ENCODE measurements at regions not wholly inside any gene's neighbourhood (a gene's known extent, or its start where the extent isn't known, plus 50 kb on each side); places are given as distances from the start of the nearest gene placed in this dataset.
"Not testable (repeated sequence)": the region's sequence is repeated elsewhere in the genome, so short reads cannot be mapped to it uniquely, and the experiment has no call there.

- H3K27ac ChIP-seq (ENCODE audit: low read length), result no peak overlapping the region
- no peaks in the 10 kb centered on the region for H3K4me1 ChIP-seq (ENCODE audit: insufficient read depth, low read length)
- peaks cover 3% of the 10 kb centered on the region; the same call in 1 of the 2 replicates for H3K9me3 ChIP-seq (ENCODE audit: insufficient read depth, low read depth, low read length)
- no peak overlapping the region for H3K4me3 ChIP-seq (ENCODE audit: low read length)
- H3K27me3 ChIP-seq (ENCODE audit: insufficient read depth, low read length), result no peaks in the 10 kb centered on the region
- H3K9ac ChIP-seq (ENCODE audit: low read depth, low read length), result no peak overlapping the region
- H3K36me3 ChIP-seq (ENCODE audit: insufficient read depth, low read depth, low read length), result no peaks in the 10 kb centered on the region
Measured at GRCh38 chr12:126040307-126040706, 975.1 kb downstream of the AACS start.

- Histone ChIP-seq H3K4me1 (ENCODE audit: insufficient read depth, low read length) (no peaks in the 10 kb centered on the region), H3K9me3 (ENCODE audit: insufficient read depth, low read depth, low read length) (peaks cover 3% of the 10 kb centered on the region; the same call in 1 of the 2 replicates), H3K9ac (ENCODE audit: low read depth, low read length) (no peak overlapping the region), H3K4me3 (ENCODE audit: low read length) (no peak overlapping the region), H3K27me3 (ENCODE audit: insufficient read depth, low read length) (no peaks in the 10 kb centered on the region), H3K36me3 (ENCODE audit: insufficient read depth, low read depth, low read length) (no peaks in the 10 kb centered on the region), H3K27ac (ENCODE audit: low read length) (no peak overlapping the region)
Measured at GRCh38 chr12:126042286-126042685, 977.1 kb downstream of the AACS start.

GRCh38 chr12:126049501-126049900, 984.3 kb downstream of the AACS start:
- H3K27ac ChIP-seq (ENCODE audit: low read length); H3K36me3 ChIP-seq (ENCODE audit: insufficient read depth, low read depth, low read length); H3K4me1 ChIP-seq (ENCODE audit: insufficient read depth, low read length); H3K9ac ChIP-seq (ENCODE audit: low read depth, low read length); H3K9me3 ChIP-seq (ENCODE audit: insufficient read depth, low read depth, low read length); H3K4me3 ChIP-seq (ENCODE audit: low read length); H3K27me3 ChIP-seq (ENCODE audit: insufficient read depth, low read length): not testable (repeated sequence)

GRCh38 chr12:126051611-126052107, 986.4 kb downstream of the AACS start:
- Histone ChIP-seq H3K9me3 (ENCODE audit: insufficient read depth, low read depth, low read length) (no peaks in the 10 kb centered on the region), H3K36me3 (ENCODE audit: insufficient read depth, low read depth, low read length) (no peaks in the 10 kb centered on the region), H3K27me3 (ENCODE audit: insufficient read depth, low read length) (no peaks in the 10 kb centered on the region), H3K4me3 (ENCODE audit: low read length) (no peak overlapping the region), H3K27ac (ENCODE audit: low read length) (no peak overlapping the region), H3K4me1 (ENCODE audit: insufficient read depth, low read length) (no peaks in the 10 kb centered on the region), H3K9ac (ENCODE audit: low read depth, low read length) (no peak overlapping the region)

- Histone ChIP-seq H3K27me3 (ENCODE audit: insufficient read depth, low read length) (no peaks in the 10 kb centered on the region), H3K9me3 (ENCODE audit: insufficient read depth, low read depth, low read length) (no peaks in the 10 kb centered on the region), H3K36me3 (ENCODE audit: insufficient read depth, low read depth, low read length) (no peaks in the 10 kb centered on the region), H3K4me3 (ENCODE audit: low read length) (no peak overlapping the region), H3K9ac (ENCODE audit: low read depth, low read length) (no peak overlapping the region), H3K27ac (ENCODE audit: low read length) (no peak overlapping the region), H3K4me1 (ENCODE audit: insufficient read depth, low read length) (no peaks in the 10 kb centered on the region)
Measured at GRCh38 chr12:126055521-126055920, 990.3 kb downstream of the AACS start.

- Histone ChIP-seq H3K27ac (ENCODE audit: low read length) (no peak overlapping the region), H3K4me3 (ENCODE audit: low read length) (no peak overlapping the region), H3K36me3 (ENCODE audit: insufficient read depth, low read depth, low read length) (no peaks in the 10 kb centered on the region), H3K9ac (ENCODE audit: low read depth, low read length) (no peak overlapping the region), H3K27me3 (ENCODE audit: insufficient read depth, low read length) (no peaks in the 10 kb centered on the region), H3K9me3 (ENCODE audit: insufficient read depth, low read depth, low read length) (peaks cover 6% of the 10 kb centered on the region; the same call in 1 of the 2 replicates), H3K4me1 (ENCODE audit: insufficient read depth, low read length) (no peaks in the 10 kb centered on the region)
Measured at GRCh38 chr12:126061777-126062176, 996.5 kb downstream of the AACS start.

GRCh38 chr12:126064028-126064427, 998.8 kb downstream of the AACS start:
- Histone ChIP-seq H3K27me3 (ENCODE audit: insufficient read depth, low read length) (no peaks in the 10 kb centered on the region), H3K4me3 (ENCODE audit: low read length) (no peak overlapping the region), H3K4me1 (ENCODE audit: insufficient read depth, low read length) (no peaks in the 10 kb centered on the region), H3K9ac (ENCODE audit: low read depth, low read length) (no peak overlapping the region), H3K27ac (ENCODE audit: low read length) (no peak overlapping the region), H3K9me3 (ENCODE audit: insufficient read depth, low read depth, low read length) (peaks cover 6% of the 10 kb centered on the region; the same call in 1 of the 2 replicates), H3K36me3 (ENCODE audit: insufficient read depth, low read depth, low read length) (no peaks in the 10 kb centered on the region)

- Histone ChIP-seq H3K9ac (ENCODE audit: low read depth, low read length) (no peak overlapping the region), H3K27ac (ENCODE audit: low read length) (no peak overlapping the region), H3K36me3 (ENCODE audit: insufficient read depth, low read depth, low read length) (no peaks in the 10 kb centered on the region), H3K9me3 (ENCODE audit: insufficient read depth, low read depth, low read length) (peaks cover 27% of the 10 kb centered on the region), H3K4me1 (ENCODE audit: insufficient read depth, low read length) (no peaks in the 10 kb centered on the region), H3K27me3 (ENCODE audit: insufficient read depth, low read length) (no peaks in the 10 kb centered on the region), H3K4me3 (ENCODE audit: low read length) (no peak overlapping the region)
Measured at GRCh38 chr12:126067626-126068329, 1002.5 kb downstream of the AACS start.

GRCh38 chr12:126069549-126070165, 1004.4 kb downstream of the AACS start:
- Histone ChIP-seq H3K4me3 (ENCODE audit: low read length) (no peak overlapping the region), H3K27ac (ENCODE audit: low read length) (no peak overlapping the region), H3K9ac (ENCODE audit: low read depth, low read length) (no peak overlapping the region), H3K4me1 (ENCODE audit: insufficient read depth, low read length) (no peaks in the 10 kb centered on the region), H3K27me3 (ENCODE audit: insufficient read depth, low read length) (no peaks in the 10 kb centered on the region), H3K9me3 (ENCODE audit: insufficient read depth, low read depth, low read length) (peaks cover 27% of the 10 kb centered on the region), H3K36me3 (ENCODE audit: insufficient read depth, low read depth, low read length) (no peaks in the 10 kb centered on the region)

GRCh38 chr12:126076515-126076914, 1011.3 kb downstream of the AACS start:
- H3K36me3 ChIP-seq (ENCODE audit: insufficient read depth, low read depth, low read length), result no peaks in the 10 kb centered on the region
- no peaks in the 10 kb centered on the region for H3K4me1 ChIP-seq (ENCODE audit: insufficient read depth, low read length)
- H3K4me3 ChIP-seq (ENCODE audit: low read length), result no peak overlapping the region

GRCh38 chr12:126083926-126084325, 1018.7 kb downstream of the AACS start:
- Histone ChIP-seq H3K27me3 (ENCODE audit: insufficient read depth, low read length) (no peaks in the 10 kb centered on the region), H3K36me3 (ENCODE audit: insufficient read depth, low read depth, low read length) (no peaks in the 10 kb centered on the region), H3K9ac (ENCODE audit: low read depth, low read length) (no peak overlapping the region), H3K27ac (ENCODE audit: low read length) (no peak overlapping the region), H3K9me3 (ENCODE audit: insufficient read depth, low read depth, low read length) (no peaks in the 10 kb centered on the region), H3K4me1 (ENCODE audit: insufficient read depth, low read length) (peaks cover 11% of the 10 kb centered on the region), H3K4me3 (ENCODE audit: low read length) (no peak overlapping the region)

More at GRCh38 chr12:126076515-126076914, 1011.3 kb downstream of the AACS start:
- peaks cover 1% of the 10 kb centered on the region; the same call in 1 of the 2 replicates for H3K9me3 ChIP-seq (ENCODE audit: insufficient read depth, low read depth, low read length)
- no peak overlapping the region for H3K9ac ChIP-seq (ENCODE audit: low read depth, low read length)
- H3K27me3 ChIP-seq (ENCODE audit: insufficient read depth, low read length), result no peaks in the 10 kb centered on the region
- H3K27ac ChIP-seq (ENCODE audit: low read length), result no peak overlapping the region

GRCh38 chr12:126084480-126084879, 1019.2 kb downstream of the AACS start:
- no peak overlapping the region for H3K27ac ChIP-seq (ENCODE audit: low read length)
- H3K9ac ChIP-seq (ENCODE audit: low read depth, low read length), result no peak overlapping the region
- no peak overlapping the region for H3K4me3 ChIP-seq (ENCODE audit: low read length)
- no peaks in the 10 kb centered on the region for H3K9me3 ChIP-seq (ENCODE audit: insufficient read depth, low read depth, low read length)
- H3K4me1 ChIP-seq (ENCODE audit: insufficient read depth, low read length), result peaks cover 11% of the 10 kb centered on the region
- H3K27me3 ChIP-seq (ENCODE audit: insufficient read depth, low read length), result no peaks in the 10 kb centered on the region
- no peaks in the 10 kb centered on the region for H3K36me3 ChIP-seq (ENCODE audit: insufficient read depth, low read depth, low read length)

Measured in iPS-20b (cell line).